TTC549 (cell line): ENCODE measurements at regions not wholly inside any gene's neighbourhood (a gene's known extent, or its start where the extent isn't known, plus 50 kb on each side); places are given as distances from the start of the nearest gene placed in this dataset.

Source experiments
- FAIRE-seq: peaks from 2 replicates; lab custom pipeline; 2012; peaks lifted over from hg19 to GRCh38; lab: Jason Lieb, UNC

GRCh38 chr2:67043781-67044478 lies 353.2 kb upstream of the ETAA1 start:
- FAIRE-seq = no peak

GRCh38 chr2:67046591-67046990 lies 350.5 kb upstream of the ETAA1 start:
- FAIRE-seq = no peak

GRCh38 chr2:67048314-67048713 lies 348.8 kb upstream of the ETAA1 start:
- no peak for FAIRE-seq

- FAIRE-seq = no peak
Observed at GRCh38 chr2:67050622-67051021, 346.5 kb upstream of the ETAA1 start.

- no peak for FAIRE-seq
Observed at GRCh38 chr2:67054728-67055127, 342.4 kb upstream of the ETAA1 start.

- no peak for FAIRE-seq
Observed at GRCh38 chr2:67055387-67056304, 341.5 kb upstream of the ETAA1 start.

- no peak for FAIRE-seq
Observed at GRCh38 chr2:67057123-67057522, 340.0 kb upstream of the ETAA1 start.

GRCh38 chr2:67057901-67058703 lies 339.0 kb upstream of the ETAA1 start:
- FAIRE-seq = no peak

- no peak for FAIRE-seq
Observed at GRCh38 chr2:67065046-67065445, 332.1 kb upstream of the ETAA1 start.

GRCh38 chr2:67066782-67067181 lies 330.4 kb upstream of the ETAA1 start:
- no peak for FAIRE-seq

- FAIRE-seq = no peak
Observed at GRCh38 chr2:67067656-67068055, 329.5 kb upstream of the ETAA1 start.

GRCh38 chr2:67070826-67071225 lies 326.3 kb upstream of the ETAA1 start:
- FAIRE-seq = no peak

- FAIRE-seq = no peak
Observed at GRCh38 chr2:67075056-67075455, 322.1 kb upstream of the ETAA1 start.

GRCh38 chr2:67075530-67076238 lies 321.4 kb upstream of the ETAA1 start:
- no peak for FAIRE-seq

GRCh38 chr2:67076239-67076624 lies 320.9 kb upstream of the ETAA1 start:
- FAIRE-seq = no peak

GRCh38 chr2:67079729-67080128 lies 317.4 kb upstream of the ETAA1 start:
- FAIRE-seq = no peak

- no peak for FAIRE-seq
Observed at GRCh38 chr2:67082813-67083212, 314.3 kb upstream of the ETAA1 start.

GRCh38 chr2:67083951-67084350 lies 313.2 kb upstream of the ETAA1 start:
- no peak for FAIRE-seq

- no peak for FAIRE-seq
Observed at GRCh38 chr2:67085146-67085545, 312.0 kb upstream of the ETAA1 start.

- FAIRE-seq = no peak
Observed at GRCh38 chr2:67091681-67092080, 305.5 kb upstream of the ETAA1 start.

- no peak for FAIRE-seq
Observed at GRCh38 chr2:67095121-67095520, 302.0 kb upstream of the ETAA1 start.

- no peak for FAIRE-seq
Observed at GRCh38 chr2:67096886-67097285, 300.2 kb upstream of the ETAA1 start.
